Muscle of leg (tissue), 3 donors: ENCODE measurements at regions not wholly inside any gene's neighbourhood (a gene's known extent, or its start where the extent isn't known, plus 50 kb on each side); places are given as distances from the start of the nearest gene placed in this dataset.

Experiments
- DNase-seq: peaks from one replicate; pipeline ENCODE4 v3.0.0; 2013
- H3K27ac ChIP-seq: one replicate; pipeline ENCODE4 v1.5.1; 2013; ENCODE audit warnings: mild to moderate bottlenecking, low read length, control low read depth
- H3K27me3 ChIP-seq: one replicate; pipeline ENCODE4 v1.6.1; 2013; ENCODE audit warnings: low read length; ENCODE audit not compliant: control insufficient read depth, insufficient read depth
- H3K36me3 ChIP-seq: one replicate; pipeline ENCODE4 v1.6.1; 2013; ENCODE audit warnings: low read length; ENCODE audit not compliant: control insufficient read depth, insufficient read depth
- H3K4me1 ChIP-seq: one replicate; pipeline ENCODE4 v1.6.1; 2013; ENCODE audit warnings: low read length; ENCODE audit not compliant: control insufficient read depth, insufficient read depth
- H3K4me3 ChIP-seq: one replicate; pipeline ENCODE4 v1.5.1; 2013; ENCODE audit warnings: low read length, control low read depth
- H3K9me3 ChIP-seq: replicated peaks from 2 replicates; pipeline ENCODE4 v1.6.1; 2013; ENCODE audit warnings: low read depth, low read length; ENCODE audit not compliant: control insufficient read depth
- WGBS: methylation state at CpG from one replicate; pipeline ENCODE4 v1.1.5; 2013; ENCODE audit warnings: missing lambda C conversion rate; ENCODE audit not compliant: insufficient coverage; 5-methylcytosine and 5-hydroxymethylcytosine counted together

DNA sequence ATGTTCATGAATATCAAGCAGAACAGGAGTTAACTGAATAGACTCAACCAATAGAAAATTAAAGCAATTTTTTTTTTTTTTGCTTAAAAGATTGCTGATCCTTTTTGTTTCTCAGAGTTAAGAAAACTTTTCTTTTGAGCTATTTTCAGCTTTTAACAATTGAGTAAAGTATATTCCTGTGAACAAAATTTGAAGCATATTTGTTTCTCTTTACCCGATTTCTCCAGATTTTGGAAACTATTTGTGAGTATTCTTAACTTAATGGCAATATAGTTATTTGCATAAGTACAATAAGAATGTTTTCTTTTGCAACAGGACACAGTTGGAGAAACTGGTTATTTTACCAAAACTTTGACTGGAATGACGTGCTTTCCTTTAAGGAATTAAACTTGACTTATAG, 53.4 kb upstream of the C15orf39 start:
- Histone ChIP-seq H3K27me3 (no peaks in the 10 kb centered on the region), H3K27ac (no peak overlapping the region)

DNA sequence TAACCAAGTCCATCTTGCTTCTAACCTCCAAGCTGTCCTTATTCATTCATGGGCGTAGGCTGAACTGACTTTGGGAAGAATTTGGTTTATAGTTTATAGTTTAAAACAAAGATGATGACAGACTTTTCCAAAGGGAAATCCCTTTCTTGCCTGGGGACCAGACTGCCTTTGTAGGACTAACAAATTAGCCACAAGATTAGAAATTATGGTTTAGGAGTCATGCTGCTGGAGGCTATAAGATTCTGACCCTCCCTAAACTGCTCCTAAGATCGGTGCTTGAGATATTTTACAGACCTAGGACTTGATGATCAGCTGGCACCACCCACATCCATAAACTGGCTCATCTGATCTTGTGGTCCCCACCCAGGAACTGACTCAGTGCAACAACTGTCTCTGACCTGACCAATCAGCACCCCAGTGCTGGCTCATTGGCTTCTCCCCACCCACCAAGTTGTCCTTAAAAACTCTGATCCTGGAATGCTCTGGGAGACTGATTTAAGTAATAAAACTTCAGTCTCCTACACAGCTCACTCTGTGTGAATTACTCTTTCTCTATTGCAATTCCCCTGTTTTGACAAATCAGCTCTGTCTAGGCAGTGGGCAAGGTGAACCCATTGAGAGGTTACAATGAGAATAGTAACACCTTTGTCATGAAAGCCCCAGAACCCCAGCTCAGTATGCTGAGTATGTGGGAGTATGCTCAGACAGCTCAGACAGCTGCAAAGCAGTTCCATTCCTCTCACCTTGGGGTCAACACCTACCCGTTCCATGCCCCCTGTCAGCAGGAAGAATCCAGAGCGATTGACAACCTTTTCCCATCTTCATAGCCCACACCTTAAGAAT, 51.6 kb upstream of the C15orf39 start:
- peaks cover 7% of the 10 kb centered on the region for H3K9me3 ChIP-seq
- H3K36me3 ChIP-seq, result no peaks in the 10 kb centered on the region
- H3K4me3 ChIP-seq, result no peak overlapping the region
- peaks cover 6% of the 10 kb centered on the region for H3K4me1 ChIP-seq
- 58% methylated on average over 2 of the region's 4 CpGs for WGBS
- DNase-seq, result no peak
- no peak overlapping the region for H3K27ac ChIP-seq
- H3K27me3 ChIP-seq, result no peaks in the 10 kb centered on the region

More for the DNA sequence above, 53.4 kb upstream of the C15orf39 start:
- WGBS, result no CpG with 5 or more reads among the region's 2 CpGs
- DNase-seq, result no peak
- H3K9me3 ChIP-seq, result peaks cover 23% of the 10 kb centered on the region
- peaks cover 6% of the 10 kb centered on the region for H3K4me1 ChIP-seq
- no peaks in the 10 kb centered on the region for H3K36me3 ChIP-seq
- no peak overlapping the region for H3K4me3 ChIP-seq

DNA sequence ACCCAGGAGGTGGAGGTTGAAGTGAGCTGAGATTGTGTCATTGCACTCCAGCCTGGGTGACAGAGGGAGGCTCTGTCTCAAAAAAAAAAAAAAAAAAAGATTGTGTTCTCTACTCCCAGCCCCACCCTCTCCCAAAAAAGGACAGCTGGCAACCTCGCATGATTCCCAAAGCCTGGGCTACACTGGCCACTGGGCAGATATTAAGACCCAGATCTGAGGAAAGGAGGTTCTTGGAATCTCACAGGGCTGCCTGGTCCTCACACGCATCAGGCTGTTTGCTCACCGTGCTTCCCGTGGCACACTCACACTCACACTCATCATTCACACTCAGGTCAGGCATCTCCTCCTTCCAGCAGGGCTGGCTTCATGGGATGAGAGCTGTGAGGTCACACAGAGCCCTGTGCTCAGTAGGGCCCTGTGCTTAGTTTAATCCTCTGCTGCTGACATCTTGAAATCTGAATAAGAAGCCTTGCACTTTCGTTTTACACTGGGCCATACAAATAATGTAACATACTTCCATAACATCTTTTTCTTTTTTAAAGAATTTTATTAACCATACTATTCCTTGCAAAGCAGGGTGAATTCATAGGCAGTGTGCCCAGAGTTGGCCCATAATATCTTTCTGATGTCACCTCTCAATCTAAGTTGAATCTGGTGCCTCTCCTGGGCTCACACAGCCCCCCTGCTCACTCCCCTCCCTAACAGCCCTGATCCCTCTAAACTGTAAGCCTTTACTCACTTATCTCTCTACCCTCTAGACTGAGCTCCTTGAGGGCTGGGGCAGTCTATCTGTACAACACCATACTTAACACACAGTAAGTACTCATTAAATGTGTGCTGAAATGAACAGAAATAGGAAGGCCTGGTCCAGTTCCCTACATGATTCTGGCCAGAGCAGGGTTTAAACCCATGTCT, 50.2 kb upstream of the C15orf39 start:
- DNase-seq, result no peak
- H3K27me3 ChIP-seq, result no peaks in the 10 kb centered on the region
- H3K4me3 ChIP-seq, result no peak overlapping the region
- peaks cover 6% of the 10 kb centered on the region for H3K4me1 ChIP-seq
- WGBS, result 67% methylated on average over 3 of the region's 5 CpGs
- H3K9me3 ChIP-seq, result no peaks in the 10 kb centered on the region
- H3K36me3 ChIP-seq, result no peaks in the 10 kb centered on the region
- H3K27ac ChIP-seq, result no peak overlapping the region
